Epithelial cell of proximal tubule (primary cell): ENCODE measurements at regions not wholly inside any gene's neighbourhood (a gene's known extent, or its start where the extent isn't known, plus 50 kb on each side); places are given as distances from the start of the nearest gene placed in this dataset.

ENCODE experiments used
- DNase-seq: peaks from one replicate; pipeline ENCODE4 v3.0.0-alpha.2; 2011; ENCODE audit warnings: low read depth
- H3K4me3 ChIP-seq: 2 replicates; pipeline ENCODE4 v1.5.1; 2011; ENCODE audit warnings: low read depth, mild to moderate bottlenecking, low read length
- CTCF ChIP-seq: conservative IDR thresholded peaks from 2 replicates; pipeline ENCODE4 v1.5.1; 2012; ENCODE audit warnings: low read depth, mild to moderate bottlenecking, low read length

DNA sequence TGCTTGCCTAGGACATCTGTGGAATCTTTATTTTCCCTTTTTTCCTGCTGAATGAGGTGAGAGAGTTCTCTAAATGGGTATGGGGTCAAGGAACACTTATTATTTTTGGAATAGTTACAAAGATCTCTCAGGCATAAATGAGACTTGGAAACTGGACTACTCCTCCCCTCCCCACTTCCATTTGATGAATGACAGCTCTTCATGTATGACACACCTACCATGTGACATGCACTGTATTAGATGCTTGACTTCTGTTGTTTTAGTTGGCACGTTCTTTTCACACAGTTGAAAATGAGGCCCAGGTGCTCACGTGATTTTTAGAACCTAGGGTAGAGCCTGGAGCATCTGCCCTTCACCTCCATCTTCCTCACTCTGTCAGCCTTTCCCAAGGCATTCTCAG lies 62.4 kb downstream of the VCPKMT start:
- DNase-seq = no peak
- H3K4me3 ChIP-seq = no peak overlapping the region
- TF ChIP-seq CTCF = no peak

DNA sequence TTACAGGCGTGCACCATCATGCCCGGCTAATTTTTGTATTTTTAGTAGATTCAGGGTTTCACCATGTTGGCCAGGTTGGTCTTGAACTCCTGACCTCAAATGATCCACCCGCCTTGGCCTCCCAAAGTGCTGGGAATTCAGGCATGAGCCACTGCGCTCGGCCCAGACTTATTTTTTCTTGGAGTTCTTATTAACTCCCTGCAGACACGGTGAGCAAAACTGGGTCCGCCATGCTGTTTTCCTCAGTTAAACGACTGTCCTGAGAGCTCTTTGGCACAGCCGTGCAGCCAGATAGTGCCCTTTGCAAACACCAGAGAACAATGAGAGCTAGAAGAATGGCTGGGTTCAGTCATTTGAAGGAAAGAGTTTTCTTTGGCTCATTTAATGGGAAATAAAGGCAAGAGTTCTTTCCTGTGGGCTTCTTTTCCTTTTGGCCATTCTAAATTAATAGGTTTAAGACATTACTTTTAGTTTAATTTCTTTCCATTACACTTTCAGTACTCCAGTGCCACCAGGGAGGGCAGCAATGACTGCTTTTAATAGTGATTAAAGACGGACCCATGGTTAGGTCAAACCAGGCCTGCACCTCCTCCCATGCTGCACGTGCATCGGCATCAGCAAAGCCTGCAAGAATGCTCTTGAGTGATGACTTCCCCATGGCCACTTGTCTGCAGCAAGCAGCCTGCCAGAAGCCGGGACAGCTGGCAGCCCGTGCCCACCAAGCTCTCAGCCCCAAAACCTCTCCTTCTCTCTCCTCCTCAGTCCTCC lies 60.7 kb downstream of the VCPKMT start:
- DNase-seq = no peak
- no peak overlapping the region for H3K4me3 ChIP-seq
- TF ChIP-seq CTCF = peak; percentile 26

GRCh38 chr14:50056435-50056834 lies 59.9 kb downstream of the VCPKMT start:
- DNase-seq = no peak
- H3K4me3 ChIP-seq = no peak overlapping the region
- TF ChIP-seq CTCF = no peak

DNA sequence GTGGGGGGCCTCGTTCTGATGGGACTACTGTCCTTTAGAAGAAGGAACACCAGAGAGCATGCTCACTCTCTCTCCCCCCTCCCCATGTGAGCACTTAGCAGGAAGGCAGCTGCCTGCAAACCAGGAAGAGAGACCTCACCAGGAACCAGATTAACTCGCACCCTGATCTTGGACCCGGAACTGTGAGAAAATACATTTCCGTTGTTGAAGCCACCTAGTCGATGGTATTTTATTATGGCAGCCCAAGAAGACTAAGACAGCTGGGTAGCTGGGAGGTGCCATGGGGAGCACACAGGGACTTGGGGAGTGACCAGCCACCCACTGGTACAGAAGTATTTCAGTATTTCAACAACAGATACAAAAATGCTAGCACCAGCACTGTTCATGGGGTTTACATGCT lies 59.0 kb downstream of the VCPKMT start:
- H3K4me3 ChIP-seq = no peak overlapping the region
- no peak for DNase-seq
- no peak for TF ChIP-seq CTCF

- no peak for TF ChIP-seq CTCF
Observed at GRCh38 chr14:50058113-50058512, 58.3 kb downstream of the VCPKMT start.

More at GRCh38 chr14:50058113-50058512, 58.3 kb downstream of the VCPKMT start:
- no peak overlapping the region for H3K4me3 ChIP-seq
- DNase-seq = no peak
